SU-DHL-6 (cell line): ENCODE measurements at regions not wholly inside any gene's neighbourhood (a gene's known extent, or its start where the extent isn't known, plus 50 kb on each side); places are given as distances from the start of the nearest gene placed in this dataset.

ENCODE experiments used
- H2AFZ ChIP-seq: fragments of 200-600 bp; sonication (generic); 2 replicates; pipeline ENCODE4 v1.6.1; 2014; ENCODE audit warnings: low read depth, mild to moderate bottlenecking, moderate library complexity, mixed read lengths, antibody characterized with exemption, low read length; ENCODE audit not compliant: severe bottlenecking
- H3F3A ChIP-seq: fragments of 200-600 bp; shearing (Covaris generic); 2 replicates; pipeline ENCODE4 v1.6.0; 2016; ENCODE audit warnings: antibody characterized with exemption, mild to moderate bottlenecking; ENCODE audit not compliant: insufficient read depth
- H3K27ac ChIP-seq: fragments of 200-600 bp; sonication (generic); 2 replicates; pipeline ENCODE4 v1.5.1; 2016; ENCODE audit warnings: low read depth, mild to moderate bottlenecking, low read length, moderate library complexity, mixed read lengths
- H3K27me3 ChIP-seq: fragments of 200-600 bp; sonication (generic), shearing (Covaris generic); 2 replicates; pipeline ENCODE4 v1.6.0; 2014; ENCODE audit warnings: mild to moderate bottlenecking, low read length
- H3K36me3 ChIP-seq: fragments of 200-600 bp; sonication (generic); 2 replicates; pipeline ENCODE4 v1.6.1; 2014; ENCODE audit warnings: mild to moderate bottlenecking, low read length, mixed read lengths
- H3K4me2 ChIP-seq: fragments of 300-600, 200-600 bp; shearing (Covaris generic), sonication (generic); 2 replicates; pipeline ENCODE4 v1.6.0; 2014; ENCODE audit warnings: low read length, low read depth, mild to moderate bottlenecking; ENCODE audit not compliant: poor library complexity, severe bottlenecking
- H3K4me3 ChIP-seq: fragments of 200-600 bp; sonication (generic); 2 replicates; pipeline ENCODE4 v1.5.1; 2014; ENCODE audit warnings: antibody characterized with exemption, low read length, mild to moderate bottlenecking, mixed read lengths; ENCODE audit not compliant: insufficient read depth, poor library complexity, severe bottlenecking
- H3K79me2 ChIP-seq: fragments of 200-600 bp; sonication (generic); 2 replicates; pipeline ENCODE4 v1.6.1; 2014; ENCODE audit warnings: mild to moderate bottlenecking, low read length, moderate library complexity; ENCODE audit not compliant: insufficient read depth
- H3K9ac ChIP-seq: fragments of 200-600 bp; sonication (generic); 2 replicates; pipeline ENCODE4 v1.7.0; 2014; ENCODE audit warnings: mild to moderate bottlenecking, low read length
- H3K9me2 ChIP-seq: fragments of 200-600 bp; sonication (generic); replicated peaks from 2 replicates; pipeline ENCODE4 v1.6.1; 2014; ENCODE audit warnings: low read length; ENCODE audit not compliant: insufficient read depth
- H3K9me3 ChIP-seq: fragments of 200-600 bp; sonication (generic); 2 replicates; pipeline ENCODE4 v1.6.1; 2014; ENCODE audit warnings: low read length, mixed read lengths; ENCODE audit not compliant: insufficient read depth
- H4K20me1 ChIP-seq: fragments of 200-600 bp; sonication (generic); 2 replicates; pipeline ENCODE4 v1.6.1; 2014; ENCODE audit warnings: low read depth, mild to moderate bottlenecking, antibody characterized with exemption, low read length, moderate library complexity, mixed read lengths
- CTCF ChIP-seq: fragments of 200-600 bp; sonication (generic); IDR thresholded peaks from one replicate; pipeline ENCODE4 v1.5.1; 2017; ENCODE audit warnings: antibody characterized with exemption, mild to moderate bottlenecking, low read length, moderate library complexity; ENCODE audit not compliant: insufficient read depth, poor library complexity, severe bottlenecking
- EZH2phosphoT487 ChIP-seq: fragments of 200-600 bp; sonication (generic), shearing (Covaris generic); conservative IDR thresholded peaks from 2 replicates; pipeline ENCODE4 v1.6.1; 2018; ENCODE audit warnings: mild to moderate bottlenecking, antibody characterized with exemption, low read length, moderate library complexity, mixed read lengths

DNA sequence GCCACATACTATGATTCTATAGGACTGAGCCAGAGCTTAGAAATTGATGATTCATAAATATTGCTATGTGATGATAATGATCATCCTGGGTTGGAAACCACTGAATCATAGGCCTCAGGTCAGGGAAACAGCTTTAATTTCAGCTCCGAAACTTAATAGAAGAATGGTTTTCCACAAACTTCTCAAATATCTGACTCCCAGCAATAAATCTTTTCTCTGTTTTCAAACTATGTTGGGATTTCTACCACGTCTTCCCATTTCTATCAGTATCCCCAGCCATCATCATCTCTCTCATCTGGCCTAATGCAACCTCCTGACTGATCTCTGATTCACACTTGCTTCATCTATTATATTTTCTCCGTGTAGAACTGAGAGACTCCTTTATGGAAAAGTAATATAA, 521.8 kb upstream of the AGA start:
- Histone ChIP-seq H3K9me2 (no peaks in the 10 kb centered on the region), H3K27me3 (no peaks in the 10 kb centered on the region), H3K27ac (no peak overlapping the region), H3K36me3 (no peaks in the 10 kb centered on the region), H3K79me2 (no peaks in the 10 kb centered on the region), H3K4me2 (no peak overlapping the region), H3F3A (no peaks in the 10 kb centered on the region), H2AFZ (no peak overlapping the region), H3K9me3 (no peaks in the 10 kb centered on the region), H3K9ac (no peak overlapping the region), H4K20me1 (no peaks in the 10 kb centered on the region), H3K4me3 (no peak overlapping the region)
- TF ChIP-seq CTCF (no peak), EZH2phosphoT487 (no peak)

DNA sequence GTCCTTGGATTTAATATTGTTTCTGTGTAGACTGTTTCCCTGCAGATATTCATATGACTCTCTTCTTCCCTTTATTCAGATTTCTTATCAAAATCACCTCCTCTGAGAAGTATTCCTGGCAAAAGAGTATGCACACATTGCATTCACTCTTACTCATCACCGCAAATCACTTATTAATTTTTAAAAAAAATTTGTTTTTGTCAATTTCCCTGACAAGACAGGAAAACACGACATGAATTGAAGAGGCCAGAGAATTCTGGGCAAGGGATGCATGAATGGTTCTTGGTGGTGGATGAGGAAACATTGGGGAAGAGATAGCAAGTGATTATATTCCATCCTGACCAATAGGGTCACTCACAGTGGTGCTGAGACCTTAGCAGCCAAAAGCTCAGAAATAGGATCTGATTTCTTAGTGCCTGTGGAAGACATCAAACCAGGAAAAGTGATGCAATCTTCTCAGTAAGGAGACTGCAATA, 522.5 kb upstream of the AGA start:
- H3K9me2 ChIP-seq: no peaks in the 10 kb centered on the region
- H2AFZ ChIP-seq: no peak overlapping the region
- no peaks in the 10 kb centered on the region for H3K79me2 ChIP-seq
- H3K9ac ChIP-seq: no peak overlapping the region
- no peak overlapping the region for H3K4me3 ChIP-seq
- no peaks in the 10 kb centered on the region for H3K9me3 ChIP-seq
- TF ChIP-seq CTCF (no peak), EZH2phosphoT487 (no peak)
- no peak overlapping the region for H3K4me2 ChIP-seq
- H3K27ac ChIP-seq: no peak overlapping the region
- no peaks in the 10 kb centered on the region for H3F3A ChIP-seq
- H3K27me3 ChIP-seq: no peaks in the 10 kb centered on the region
- H3K36me3 ChIP-seq: no peaks in the 10 kb centered on the region
- no peaks in the 10 kb centered on the region for H4K20me1 ChIP-seq

GRCh38 chr4:177967328-177967727, 525.1 kb upstream of the AGA start:
- Histone ChIP-seq H3K27me3 (no peaks in the 10 kb centered on the region), H3F3A (no peaks in the 10 kb centered on the region), H3K79me2 (no peaks in the 10 kb centered on the region), H3K9me3 (no peaks in the 10 kb centered on the region), H4K20me1 (0 out of 2 replicates have a peak, but pooled peaks cover 4% of the 10 kb centered on the region), H3K36me3 (no peaks in the 10 kb centered on the region), H2AFZ (no peak overlapping the region), H3K4me3 (no peak overlapping the region), H3K27ac (no peak overlapping the region), H3K9me2 (no peaks in the 10 kb centered on the region), H3K9ac (no peak overlapping the region), H3K4me2 (no peak overlapping the region)
- TF ChIP-seq CTCF: no peak
- no peak for TF ChIP-seq EZH2phosphoT487
